SK-N-SH treated with all-trans-retinoic acid at 6 μM for 48 hours (cell line): ENCODE measurements at regions not wholly inside any gene's neighbourhood (a gene's known extent, or its start where the extent isn't known, plus 50 kb on each side); places are given as distances from the start of the nearest gene placed in this dataset.

ENCODE experiments used
- ATAC-seq: fragments of 200-7000 bp; cut with Tn5 transposase; 3 replicates; pipeline ENCODE4 v1.9.1; 2020; ENCODE audit warnings: mild to moderate bottlenecking, moderate library complexity
- ARNTL ChIP-seq: fragments of 450-650 bp; formaldehyde crosslinking; IDR thresholded peaks from 2 replicates; pipeline ENCODE4 v1.5.0; 2020; ENCODE audit warnings: low read depth, mild to moderate bottlenecking, moderate library complexity, borderline replicate concordance
- BACH2 ChIP-seq: fragments of 250-450 bp; sonication (Bioruptor Pico); IDR thresholded peaks from 2 replicates; pipeline ENCODE4 v1.9.0; 2021; ENCODE audit warnings: mild to moderate bottlenecking, borderline replicate concordance
- CSDC2 ChIP-seq: fragments of 250-450 bp; sonication (Bioruptor Pico); IDR thresholded peaks from 2 replicates; pipeline ENCODE4 v1.5.0; 2020; ENCODE audit warnings: mild to moderate bottlenecking, moderate library complexity
- ESRRG ChIP-seq: fragments of 250-450 bp; sonication (Bioruptor Pico); IDR thresholded peaks from 2 replicates; pipeline ENCODE4 v1.6.1; 2021; ENCODE audit warnings: mild to moderate bottlenecking
- GLIS3 ChIP-seq: fragments of 250-450 bp; sonication (Bioruptor Pico); IDR thresholded peaks from 2 replicates; pipeline ENCODE4 v1.5.0; 2020; ENCODE audit warnings: mild to moderate bottlenecking, moderate library complexity
- PPARA ChIP-seq: fragments of 250-450 bp; sonication (Bioruptor Pico); IDR thresholded peaks from 2 replicates; pipeline ENCODE4 v1.5.0; 2020; ENCODE audit warnings: mild to moderate bottlenecking, borderline replicate concordance
- RARB ChIP-seq: fragments of 250-450 bp; sonication (Bioruptor Pico); IDR thresholded peaks from 2 replicates; pipeline ENCODE4 v1.8.0; 2021; ENCODE audit warnings: mild to moderate bottlenecking, moderate library complexity
- SNAI2 ChIP-seq: fragments of 250-450 bp; sonication (Bioruptor Pico); IDR thresholded peaks from 2 replicates; pipeline ENCODE4 v1.5.0; 2020; ENCODE audit warnings: mild to moderate bottlenecking, moderate library complexity
- TCF4 ChIP-seq: fragments of 250-450 bp; sonication (Bioruptor Pico); IDR thresholded peaks from 2 replicates; pipeline ENCODE4 v1.8.0; 2021; ENCODE audit warnings: mild to moderate bottlenecking, moderate library complexity, borderline replicate concordance
- TOX ChIP-seq: fragments of 250-450 bp; sonication (Bioruptor Pico); IDR thresholded peaks from 2 replicates; pipeline ENCODE4 v1.8.0; 2021; ENCODE audit warnings: mild to moderate bottlenecking, moderate library complexity, borderline replicate concordance
- ZC3H10 ChIP-seq: fragments of 250-450 bp; sonication (Bioruptor Pico); IDR thresholded peaks from 2 replicates; pipeline ENCODE4 v1.5.1; 2021; ENCODE audit warnings: mild to moderate bottlenecking, moderate library complexity
- ZFP3 ChIP-seq: fragments of 250-450 bp; sonication (Bioruptor Pico); IDR thresholded peaks from 2 replicates; pipeline ENCODE4 v1.5.0; 2020; ENCODE audit warnings: mild to moderate bottlenecking, moderate library complexity
- ZFP30 ChIP-seq: fragments of 450-650 bp; formaldehyde crosslinking; IDR thresholded peaks from 2 replicates; pipeline ENCODE4 v1.5.0; 2022; ENCODE audit warnings: mild to moderate bottlenecking, moderate library complexity
- ZNF70 ChIP-seq: fragments of 450-650 bp; formaldehyde crosslinking; IDR thresholded peaks from 2 replicates; pipeline ENCODE4 v1.5.0; 2020; ENCODE audit warnings: mild to moderate bottlenecking, moderate library complexity
- ZNF8 ChIP-seq: fragments of 450-650 bp; formaldehyde crosslinking; IDR thresholded peaks from 2 replicates; pipeline ENCODE4 v1.5.0; 2020; ENCODE audit warnings: mild to moderate bottlenecking, moderate library complexity
- TF ChIP-seq, protein P1 (sequence below): fragments of 250-450 bp; sonication (Bioruptor Pico); IDR thresholded peaks from 2 replicates; pipeline ENCODE4 v1.8.0; 2020; ENCODE audit warnings: mild to moderate bottlenecking, moderate library complexity, borderline replicate concordance
- TF ChIP-seq, protein P2 (sequence below): fragments of 250-450 bp; sonication (Bioruptor Pico); IDR thresholded peaks from 2 replicates; pipeline ENCODE4 v1.5.1; 2021; ENCODE audit warnings: mild to moderate bottlenecking, moderate library complexity
- TF ChIP-seq, protein P3 (sequence below): fragments of 250-450 bp; sonication (Bioruptor Pico); IDR thresholded peaks from 2 replicates; pipeline ENCODE4 v1.8.0; 2021; ENCODE audit warnings: low read depth, mild to moderate bottlenecking, moderate library complexity, borderline replicate concordance
- TF ChIP-seq, protein P4 (sequence below): fragments of 250-450 bp; sonication (Bioruptor Pico); IDR thresholded peaks from 2 replicates; pipeline ENCODE4 v1.5.1; 2020; ENCODE audit warnings: low read depth, mild to moderate bottlenecking, moderate library complexity

DNA sequence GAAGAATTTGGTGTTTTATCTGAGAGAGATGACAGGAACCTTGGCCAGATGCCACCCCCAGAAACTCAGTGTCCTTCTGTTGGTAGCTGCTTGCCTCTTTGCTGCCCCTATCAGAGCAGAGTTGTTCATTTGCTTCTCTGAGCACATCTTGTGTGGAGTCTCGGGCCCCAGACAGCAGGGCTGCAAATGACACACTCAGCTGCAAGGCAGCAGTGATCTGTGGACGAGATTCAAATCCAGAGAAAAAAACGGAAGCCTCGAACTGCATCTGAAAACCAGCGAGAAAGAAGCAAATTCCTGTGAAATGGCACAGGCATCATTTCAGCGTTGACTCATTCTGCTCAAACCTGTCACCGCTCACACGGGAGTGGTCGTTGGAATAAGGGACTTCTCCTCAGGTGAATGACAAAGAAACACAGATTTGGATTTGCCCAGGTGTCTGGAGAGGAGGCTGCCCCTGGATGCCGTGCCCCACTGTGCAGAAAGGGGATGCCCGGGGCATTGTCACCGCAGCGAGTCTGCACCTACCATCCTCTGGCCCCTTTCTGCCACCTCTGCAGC is 144.7 kb downstream of the PFKFB3 start:
- TF ChIP-seq PPARA (no peak), ESRRG (CRISPR knock-in tag) (no peak), CSDC2 (CRISPR knock-in tag) (no peak)
- ATAC-seq: peak; percentile 25; the same call in 1 of the 3 replicates

DNA sequence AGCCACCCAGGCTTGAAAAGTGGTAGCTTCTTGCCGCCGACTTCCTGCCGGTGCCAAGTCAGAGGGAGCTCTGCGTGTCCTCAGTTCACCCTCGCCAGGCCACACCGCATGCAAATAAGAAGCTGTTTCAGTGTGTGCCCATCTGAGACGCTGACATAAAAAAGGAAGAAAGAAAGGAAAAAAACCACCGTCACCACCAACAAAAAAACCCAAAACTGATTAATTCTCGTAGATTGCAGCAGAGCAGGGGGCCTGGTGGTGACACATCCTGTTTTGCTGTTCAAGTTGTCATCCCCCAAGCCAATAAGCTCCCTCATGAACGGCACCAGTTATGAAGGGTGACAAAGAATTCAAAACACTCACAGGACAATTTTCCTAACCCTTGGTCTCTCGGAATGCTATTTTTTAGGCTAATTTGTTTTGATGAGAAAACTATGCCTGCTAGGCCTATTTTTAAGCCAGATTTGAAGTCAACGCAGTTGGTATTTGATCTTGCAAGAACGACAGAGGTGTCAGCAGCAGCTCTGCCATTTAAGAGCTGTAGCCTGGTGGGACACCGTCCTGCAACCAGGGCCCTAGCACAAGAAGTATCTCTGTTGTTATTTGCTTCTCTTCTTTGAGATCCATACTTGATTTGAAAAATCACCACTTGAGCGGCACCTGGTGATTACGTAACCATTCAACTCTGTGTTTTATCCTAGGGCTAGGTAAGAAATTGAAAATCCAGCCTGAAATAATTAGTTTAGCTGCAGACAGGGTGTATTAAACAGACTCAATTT is 145.6 kb downstream of the PFKFB3 start:
- TF ChIP-seq ZNF70 (CRISPR knock-in tag) (no peak), ZNF8 (CRISPR knock-in tag) (no peak), ZC3H10 (no peak), CSDC2 (CRISPR knock-in tag) (no peak), ZFP3 (CRISPR knock-in tag) (no peak), ARNTL (CRISPR knock-in tag) (no peak), TCF4 (CRISPR knock-in tag) (no peak)
- TF ChIP-seq, protein P1, sequence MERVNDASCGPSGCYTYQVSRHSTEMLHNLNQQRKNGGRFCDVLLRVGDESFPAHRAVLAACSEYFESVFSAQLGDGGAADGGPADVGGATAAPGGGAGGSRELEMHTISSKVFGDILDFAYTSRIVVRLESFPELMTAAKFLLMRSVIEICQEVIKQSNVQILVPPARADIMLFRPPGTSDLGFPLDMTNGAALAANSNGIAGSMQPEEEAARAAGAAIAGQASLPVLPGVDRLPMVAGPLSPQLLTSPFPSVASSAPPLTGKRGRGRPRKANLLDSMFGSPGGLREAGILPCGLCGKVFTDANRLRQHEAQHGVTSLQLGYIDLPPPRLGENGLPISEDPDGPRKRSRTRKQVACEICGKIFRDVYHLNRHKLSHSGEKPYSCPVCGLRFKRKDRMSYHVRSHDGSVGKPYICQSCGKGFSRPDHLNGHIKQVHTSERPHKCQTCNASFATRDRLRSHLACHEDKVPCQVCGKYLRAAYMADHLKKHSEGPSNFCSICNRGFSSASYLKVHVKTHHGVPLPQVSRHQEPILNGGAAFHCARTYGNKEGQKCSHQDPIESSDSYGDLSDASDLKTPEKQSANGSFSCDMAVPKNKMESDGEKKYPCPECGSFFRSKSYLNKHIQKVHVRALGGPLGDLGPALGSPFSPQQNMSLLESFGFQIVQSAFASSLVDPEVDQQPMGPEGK (CRISPR knock-in tag): no peak
- TF ChIP-seq, protein P2, sequence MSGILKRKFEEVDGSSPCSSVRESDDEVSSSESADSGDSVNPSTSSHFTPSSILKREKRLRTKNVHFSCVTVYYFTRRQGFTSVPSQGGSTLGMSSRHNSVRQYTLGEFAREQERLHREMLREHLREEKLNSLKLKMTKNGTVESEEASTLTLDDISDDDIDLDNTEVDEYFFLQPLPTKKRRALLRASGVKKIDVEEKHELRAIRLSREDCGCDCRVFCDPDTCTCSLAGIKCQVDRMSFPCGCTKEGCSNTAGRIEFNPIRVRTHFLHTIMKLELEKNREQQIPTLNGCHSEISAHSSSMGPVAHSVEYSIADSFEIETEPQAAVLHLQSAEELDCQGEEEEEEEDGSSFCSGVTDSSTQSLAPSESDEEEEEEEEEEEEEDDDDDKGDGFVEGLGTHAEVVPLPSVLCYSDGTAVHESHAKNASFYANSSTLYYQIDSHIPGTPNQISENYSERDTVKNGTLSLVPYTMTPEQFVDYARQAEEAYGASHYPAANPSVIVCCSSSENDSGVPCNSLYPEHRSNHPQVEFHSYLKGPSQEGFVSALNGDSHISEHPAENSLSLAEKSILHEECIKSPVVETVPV: no peak
- ATAC-seq: no peak

DNA sequence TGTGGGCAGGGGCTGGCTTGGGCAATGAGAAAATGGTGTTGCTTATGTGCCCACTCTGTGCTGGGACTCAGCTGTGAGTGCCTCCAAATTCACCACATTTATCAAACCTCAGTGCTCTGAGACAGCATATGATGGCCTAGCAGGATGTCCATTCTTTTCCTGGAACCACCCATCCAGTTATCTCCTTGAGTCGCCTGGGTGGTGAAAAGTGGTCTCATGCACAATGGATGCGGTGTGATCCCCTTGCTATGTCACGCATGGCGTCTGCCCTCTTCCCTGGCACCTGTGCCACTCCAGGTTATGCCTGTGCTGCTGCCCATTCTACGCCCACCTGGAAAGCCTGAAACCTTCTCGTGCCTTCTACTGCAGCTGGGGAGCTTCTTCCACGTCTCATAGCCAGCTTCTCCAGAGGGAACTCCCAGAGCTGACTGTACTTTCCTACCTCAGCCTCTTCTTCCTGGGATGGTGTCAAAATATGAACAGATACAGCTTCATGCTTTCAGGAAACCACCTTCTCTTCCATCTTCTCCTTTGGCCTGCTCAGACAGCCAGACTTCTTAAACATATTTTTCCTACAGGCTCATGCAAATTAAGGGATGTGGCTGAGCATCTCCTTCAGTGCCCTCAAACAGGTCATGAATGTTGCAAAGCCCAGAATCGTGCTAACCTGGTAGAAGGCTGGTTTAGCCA is 147.3 kb downstream of the PFKFB3 start:
- ATAC-seq: no peak
- TF ChIP-seq RARB (CRISPR knock-in tag) (no peak), PPARA (no peak), GLIS3 (CRISPR knock-in tag) (no peak), CSDC2 (CRISPR knock-in tag) (no peak), BACH2 (CRISPR knock-in tag) (no peak), TOX (CRISPR knock-in tag) (no peak), ZFP3 (CRISPR knock-in tag) (no peak), ZFP30 (CRISPR knock-in tag) (no peak), SNAI2 (no peak), ESRRG (CRISPR knock-in tag) (no peak)
- TF ChIP-seq, protein P3, sequence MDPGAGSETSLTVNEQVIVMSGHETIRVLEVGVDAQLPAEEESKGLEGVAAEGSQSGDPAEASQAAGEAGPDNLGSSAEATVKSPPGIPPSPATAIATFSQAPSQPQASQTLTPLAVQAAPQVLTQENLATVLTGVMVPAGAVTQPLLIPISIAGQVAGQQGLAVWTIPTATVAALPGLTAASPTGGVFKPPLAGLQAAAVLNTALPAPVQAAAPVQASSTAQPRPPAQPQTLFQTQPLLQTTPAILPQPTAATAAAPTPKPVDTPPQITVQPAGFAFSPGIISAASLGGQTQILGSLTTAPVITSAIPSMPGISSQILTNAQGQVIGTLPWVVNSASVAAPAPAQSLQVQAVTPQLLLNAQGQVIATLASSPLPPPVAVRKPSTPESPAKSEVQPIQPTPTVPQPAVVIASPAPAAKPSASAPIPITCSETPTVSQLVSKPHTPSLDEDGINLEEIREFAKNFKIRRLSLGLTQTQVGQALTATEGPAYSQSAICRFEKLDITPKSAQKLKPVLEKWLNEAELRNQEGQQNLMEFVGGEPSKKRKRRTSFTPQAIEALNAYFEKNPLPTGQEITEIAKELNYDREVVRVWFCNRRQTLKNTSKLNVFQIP (CRISPR knock-in tag): no peak
- TF ChIP-seq, protein P4, sequence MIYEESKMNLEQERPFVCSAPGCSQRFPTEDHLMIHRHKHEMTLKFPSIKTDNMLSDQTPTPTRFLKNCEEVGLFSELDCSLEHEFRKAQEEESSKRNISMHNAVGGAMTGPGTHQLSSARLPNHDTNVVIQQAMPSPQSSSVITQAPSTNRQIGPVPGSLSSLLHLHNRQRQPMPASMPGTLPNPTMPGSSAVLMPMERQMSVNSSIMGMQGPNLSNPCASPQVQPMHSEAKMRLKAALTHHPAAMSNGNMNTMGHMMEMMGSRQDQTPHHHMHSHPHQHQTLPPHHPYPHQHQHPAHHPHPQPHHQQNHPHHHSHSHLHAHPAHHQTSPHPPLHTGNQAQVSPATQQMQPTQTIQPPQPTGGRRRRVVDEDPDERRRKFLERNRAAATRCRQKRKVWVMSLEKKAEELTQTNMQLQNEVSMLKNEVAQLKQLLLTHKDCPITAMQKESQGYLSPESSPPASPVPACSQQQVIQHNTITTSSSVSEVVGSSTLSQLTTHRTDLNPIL (CRISPR knock-in tag): no peak

DNA sequence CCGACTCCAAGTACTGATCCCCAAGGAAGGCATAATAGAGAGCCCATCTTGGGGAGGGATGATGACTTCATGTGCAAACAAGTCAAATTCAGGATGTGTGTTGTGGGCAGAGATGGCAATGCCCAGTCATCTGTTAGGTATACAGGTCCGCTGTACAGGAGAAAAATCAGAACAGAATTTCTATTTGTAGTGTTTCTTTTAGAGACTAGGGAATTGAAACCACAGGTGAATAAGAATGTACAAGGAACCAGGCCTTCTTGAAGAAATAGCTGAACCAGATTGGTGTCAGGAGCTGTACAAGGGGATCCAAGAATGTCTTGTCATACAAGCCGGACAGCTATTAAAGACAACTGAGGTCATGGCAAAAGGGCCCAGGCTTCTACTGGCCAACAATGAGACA is 147.9 kb downstream of the PFKFB3 start:
- ATAC-seq: no peak
- TF ChIP-seq ZC3H10 (no peak), SNAI2 (no peak), ZNF70 (CRISPR knock-in tag) (no peak)
- TF ChIP-seq, protein P1 (CRISPR knock-in tag): no peak
